Smooth muscle cell (in vitro differentiated cells): ENCODE measurements at regions not wholly inside any gene's neighbourhood (a gene's known extent, or its start where the extent isn't known, plus 50 kb on each side); places are given as distances from the start of the nearest gene placed in this dataset.

Source experiments
- DNase-seq: peaks from one replicate; lab custom pipeline; 2025; ENCODE audit not compliant: unreplicated experiment; lab: John Stamatoyannopoulos, UW
- H2AFZ ChIP-seq: fragments of 200-600 bp; sonication (generic); 2 replicates; pipeline ENCODE4 v1.6.0; 2016; ENCODE audit warnings: antibody characterized with exemption, low read depth, mild to moderate bottlenecking
- H3F3A ChIP-seq: fragments of 200-600 bp; sonication (generic); 2 replicates; pipeline ENCODE4 v1.6.0; 2017; ENCODE audit warnings: antibody characterized with exemption, low read depth
- H3K27ac ChIP-seq: fragments of 200-600 bp; sonication (generic); 2 replicates; pipeline ENCODE4 v1.5.1; 2016; ENCODE audit warnings: low read depth, mild to moderate bottlenecking
- H3K27me3 ChIP-seq: fragments of 200-600 bp; sonication (generic); 2 replicates; pipeline ENCODE4 v1.6.1; 2016; ENCODE audit warnings: low read depth, mild to moderate bottlenecking
- H3K36me3 ChIP-seq: fragments of 200-600 bp; sonication (generic); 2 replicates; pipeline ENCODE4 v1.5.1; 2016; ENCODE audit warnings: low read depth
- H3K4me1 ChIP-seq: fragments of 200-600 bp; sonication (generic); 2 replicates; pipeline ENCODE4 v1.5.1; 2016; ENCODE audit warnings: low read depth
- H3K4me2 ChIP-seq: fragments of 200-600 bp; sonication (generic); 2 replicates; pipeline ENCODE4 v1.6.0; 2016; ENCODE audit warnings: mild to moderate bottlenecking
- H3K4me3 ChIP-seq: fragments of 200-600 bp; sonication (generic); 2 replicates; pipeline ENCODE4 v1.5.1; 2016; ENCODE audit warnings: mild to moderate bottlenecking
- H3K79me2 ChIP-seq: fragments of 200-600 bp; sonication (generic); 2 replicates; pipeline ENCODE4 v1.6.0; 2016; ENCODE audit warnings: low read depth, mild to moderate bottlenecking
- H3K9ac ChIP-seq: fragments of 200-600 bp; sonication (generic); 2 replicates; pipeline ENCODE4 v1.6.0; 2016; ENCODE audit warnings: low read depth
- H3K9me3 ChIP-seq: fragments of 200-600 bp; sonication (generic); replicated peaks from 2 replicates; pipeline ENCODE4 v1.5.1; 2016; ENCODE audit warnings: low read depth
- H4K20me1 ChIP-seq: fragments of 200-600 bp; sonication (generic); 2 replicates; pipeline ENCODE4 v1.6.0; 2016; ENCODE audit warnings: low read depth
- CTCF ChIP-seq: fragments of 200-600 bp; sonication (generic); IDR thresholded peaks from 2 replicates; pipeline ENCODE4 v1.5.1; 2017; ENCODE audit warnings: borderline replicate concordance, mild to moderate bottlenecking, antibody characterized with exemption; ENCODE audit not compliant: insufficient read depth, poor library complexity, severe bottlenecking
- WGBS: methylation state at CpG from one replicate; pipeline ENCODE4 v1.1.7; 2016; ENCODE audit warnings: low lambda C conversion rate; 5-methylcytosine and 5-hydroxymethylcytosine counted together

- no peak overlapping the region for H3K9ac ChIP-seq
- no peaks in the 10 kb centered on the region for H3K36me3 ChIP-seq
- no peaks in the 10 kb centered on the region for H3F3A ChIP-seq
- no peak overlapping the region for H2AFZ ChIP-seq
- H4K20me1 ChIP-seq, result no peaks in the 10 kb centered on the region
- no peak for DNase-seq
- H3K79me2 ChIP-seq, result no peaks in the 10 kb centered on the region
- H3K4me1 ChIP-seq, result no peaks in the 10 kb centered on the region
- H3K27me3 ChIP-seq, result no peaks in the 10 kb centered on the region
- no peak for TF ChIP-seq CTCF
- no peaks in the 10 kb centered on the region for H3K9me3 ChIP-seq
- H3K4me2 ChIP-seq, result no peak overlapping the region
- no peak overlapping the region for H3K4me3 ChIP-seq
- H3K27ac ChIP-seq, result no peak overlapping the region
Measured at GRCh38 chr1:238898856-238899255, 487.5 kb upstream of the CHRM3 start.

DNA sequence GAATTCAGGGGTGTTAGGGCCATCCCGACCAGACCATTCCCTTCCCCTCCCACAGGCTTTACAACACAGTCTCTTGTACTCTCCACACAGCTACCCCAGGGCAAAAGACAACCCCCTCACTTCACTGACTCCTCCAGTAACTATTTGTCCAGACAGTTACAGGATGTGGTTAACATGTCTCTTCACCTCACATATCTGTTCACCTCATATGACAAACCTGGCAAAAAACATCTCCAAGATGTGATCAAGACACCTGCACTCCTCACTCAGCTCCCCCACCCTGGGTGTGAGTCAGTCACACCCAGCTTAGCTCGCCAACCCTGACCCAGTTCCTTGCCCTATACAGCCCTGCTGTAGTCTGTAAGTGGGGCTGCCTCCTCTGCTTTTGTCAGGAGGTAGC lies 490.5 kb upstream of the CHRM3 start:
- Histone ChIP-seq H3K36me3 (no peaks in the 10 kb centered on the region), H3K4me2 (no peak overlapping the region), H3K27ac (no peak overlapping the region), H3F3A (no peaks in the 10 kb centered on the region), H3K79me2 (no peaks in the 10 kb centered on the region), H4K20me1 (no peaks in the 10 kb centered on the region), H3K9me3 (no peaks in the 10 kb centered on the region), H2AFZ (no peak overlapping the region), H3K4me1 (no peaks in the 10 kb centered on the region), H3K9ac (no peak overlapping the region), H3K4me3 (no peak overlapping the region), H3K27me3 (no peaks in the 10 kb centered on the region)
- TF ChIP-seq CTCF, result no peak
- DNase-seq, result no peak
- WGBS, result 57% methylated on average over 2 of the region's 2 CpGs

DNA sequence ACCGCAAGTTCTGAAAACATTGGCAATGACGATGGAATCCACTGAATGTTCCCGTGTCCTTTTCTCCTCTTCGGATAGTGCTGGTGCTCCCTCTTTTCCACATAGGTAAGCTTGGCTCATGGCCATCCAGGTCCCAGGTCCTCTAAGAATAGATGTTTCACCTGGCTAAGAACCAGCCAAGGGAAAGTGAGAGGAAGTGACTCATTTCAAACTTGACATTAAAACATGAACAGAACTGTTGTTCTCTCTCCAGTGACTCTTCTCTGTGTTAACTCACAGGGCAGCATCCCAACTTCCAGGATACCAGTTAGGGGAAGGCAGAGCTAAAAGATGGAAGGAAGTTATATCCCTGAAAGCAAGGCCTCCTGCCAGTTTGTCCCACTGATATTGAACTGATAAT lies 493.8 kb upstream of the CHRM3 start:
- no peaks in the 10 kb centered on the region for H3K9me3 ChIP-seq
- H3F3A ChIP-seq, result no peaks in the 10 kb centered on the region
- no peak overlapping the region for H3K4me3 ChIP-seq
- no peaks in the 10 kb centered on the region for H3K36me3 ChIP-seq
- H3K9ac ChIP-seq, result no peak overlapping the region
- no peak for TF ChIP-seq CTCF
- WGBS, result 94% methylated on average over 4 of the region's 4 CpGs
- no peaks in the 10 kb centered on the region for H3K79me2 ChIP-seq
- H4K20me1 ChIP-seq, result no peaks in the 10 kb centered on the region
- H3K27ac ChIP-seq, result no peak overlapping the region
- no peak overlapping the region for H3K4me2 ChIP-seq
- H3K27me3 ChIP-seq, result no peaks in the 10 kb centered on the region
- DNase-seq, result no peak
- no peak overlapping the region for H2AFZ ChIP-seq
- no peaks in the 10 kb centered on the region for H3K4me1 ChIP-seq

- Histone ChIP-seq H3K79me2 (no peaks in the 10 kb centered on the region), H3K9me3 (no peaks in the 10 kb centered on the region), H3K4me3 (no peak overlapping the region), H3K27ac (no peak overlapping the region), H3K36me3 (no peaks in the 10 kb centered on the region), H4K20me1 (no peaks in the 10 kb centered on the region), H3K9ac (no peak overlapping the region), H2AFZ (no peak overlapping the region), H3K27me3 (no peaks in the 10 kb centered on the region), H3K4me2 (no peak overlapping the region), H3F3A (no peaks in the 10 kb centered on the region), H3K4me1 (no peaks in the 10 kb centered on the region)
- 80% methylated on average over 8 of the region's 8 CpGs for WGBS
- no peak for DNase-seq
- TF ChIP-seq CTCF, result no peak
Measured at GRCh38 chr1:238861342-238862066, 524.9 kb upstream of the CHRM3 start.
